Mesothelial cell of epicardium (in vitro differentiated cells): ENCODE measurements at regions not wholly inside any gene's neighbourhood (a gene's known extent, or its start where the extent isn't known, plus 50 kb on each side); places are given as distances from the start of the nearest gene placed in this dataset.

Source experiments
- DNase-seq, 2 experiments: peaks; one replicate each; pipeline ENCODE4 v3.0.0; 2021; ENCODE audit warnings: low spot score in 2 of 2; ENCODE audit not compliant: unreplicated experiment in 2 of 2
- H3K27ac Mint-ChIP-seq: 2 replicates; pipeline ENCODE4 v1.8.0; 2021; ENCODE audit warnings: mixed read lengths
- H3K27me3 Mint-ChIP-seq: 2 replicates; pipeline ENCODE4 v1.8.0; 2021; ENCODE audit warnings: low read depth, mixed read lengths
- H3K36me3 Mint-ChIP-seq: 2 replicates; pipeline ENCODE4 v1.8.0; 2021; ENCODE audit warnings: mixed read lengths
- H3K4me1 Mint-ChIP-seq: 2 replicates; pipeline ENCODE4 v1.8.0; 2021; ENCODE audit warnings: mixed read lengths
- H3K4me3 Mint-ChIP-seq: 2 replicates; pipeline ENCODE4 v1.8.0; 2021; ENCODE audit warnings: mild to moderate bottlenecking, moderate library complexity, mixed read lengths
- H3K9me3 Mint-ChIP-seq: 2 replicates; pipeline ENCODE4 v1.8.0; 2021; ENCODE audit warnings: mixed read lengths
- TF ChIP-seq, protein P1 (sequence below): fragments of 200-600 bp; sonication (generic); IDR thresholded peaks from one replicate; pipeline ENCODE4 v1.5.0; 2021; ENCODE audit warnings: antibody characterized with exemption; ENCODE audit not compliant: unreplicated experiment

DNA sequence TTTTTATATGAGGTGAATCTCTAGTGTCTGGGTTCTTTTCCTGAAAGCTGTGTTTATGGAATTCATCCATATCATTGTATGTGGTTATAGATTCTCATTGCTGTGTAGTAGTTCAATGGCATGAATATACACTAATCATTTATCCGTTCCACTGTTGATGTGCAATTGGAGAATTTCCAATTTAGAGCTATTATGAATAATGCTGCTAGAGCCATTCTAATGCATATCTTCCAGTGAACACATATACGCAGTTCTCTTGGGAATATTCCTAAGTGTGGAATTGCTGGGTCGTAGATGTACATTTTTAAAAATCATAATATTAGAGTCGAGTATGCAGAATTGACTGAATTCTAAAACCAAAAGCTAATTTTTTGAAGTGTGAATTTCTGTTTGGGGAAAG lies 327.5 kb upstream of the JAG1 start:
- H3K4me1 Mint-ChIP-seq: peaks cover 20% of the 10 kb centered on the region
- H3K36me3 Mint-ChIP-seq: peaks cover under 1% of the 10 kb centered on the region
- no peak overlapping the region for H3K27ac Mint-ChIP-seq
- no peak for DNase-seq
- no peak overlapping the region for H3K4me3 Mint-ChIP-seq
- peaks cover 5% of the 10 kb centered on the region for H3K9me3 Mint-ChIP-seq
- TF ChIP-seq, protein P1, sequence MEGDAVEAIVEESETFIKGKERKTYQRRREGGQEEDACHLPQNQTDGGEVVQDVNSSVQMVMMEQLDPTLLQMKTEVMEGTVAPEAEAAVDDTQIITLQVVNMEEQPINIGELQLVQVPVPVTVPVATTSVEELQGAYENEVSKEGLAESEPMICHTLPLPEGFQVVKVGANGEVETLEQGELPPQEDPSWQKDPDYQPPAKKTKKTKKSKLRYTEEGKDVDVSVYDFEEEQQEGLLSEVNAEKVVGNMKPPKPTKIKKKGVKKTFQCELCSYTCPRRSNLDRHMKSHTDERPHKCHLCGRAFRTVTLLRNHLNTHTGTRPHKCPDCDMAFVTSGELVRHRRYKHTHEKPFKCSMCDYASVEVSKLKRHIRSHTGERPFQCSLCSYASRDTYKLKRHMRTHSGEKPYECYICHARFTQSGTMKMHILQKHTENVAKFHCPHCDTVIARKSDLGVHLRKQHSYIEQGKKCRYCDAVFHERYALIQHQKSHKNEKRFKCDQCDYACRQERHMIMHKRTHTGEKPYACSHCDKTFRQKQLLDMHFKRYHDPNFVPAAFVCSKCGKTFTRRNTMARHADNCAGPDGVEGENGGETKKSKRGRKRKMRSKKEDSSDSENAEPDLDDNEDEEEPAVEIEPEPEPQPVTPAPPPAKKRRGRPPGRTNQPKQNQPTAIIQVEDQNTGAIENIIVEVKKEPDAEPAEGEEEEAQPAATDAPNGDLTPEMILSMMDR: no peak
- H3K27me3 Mint-ChIP-seq: no peaks in the 10 kb centered on the region

DNA sequence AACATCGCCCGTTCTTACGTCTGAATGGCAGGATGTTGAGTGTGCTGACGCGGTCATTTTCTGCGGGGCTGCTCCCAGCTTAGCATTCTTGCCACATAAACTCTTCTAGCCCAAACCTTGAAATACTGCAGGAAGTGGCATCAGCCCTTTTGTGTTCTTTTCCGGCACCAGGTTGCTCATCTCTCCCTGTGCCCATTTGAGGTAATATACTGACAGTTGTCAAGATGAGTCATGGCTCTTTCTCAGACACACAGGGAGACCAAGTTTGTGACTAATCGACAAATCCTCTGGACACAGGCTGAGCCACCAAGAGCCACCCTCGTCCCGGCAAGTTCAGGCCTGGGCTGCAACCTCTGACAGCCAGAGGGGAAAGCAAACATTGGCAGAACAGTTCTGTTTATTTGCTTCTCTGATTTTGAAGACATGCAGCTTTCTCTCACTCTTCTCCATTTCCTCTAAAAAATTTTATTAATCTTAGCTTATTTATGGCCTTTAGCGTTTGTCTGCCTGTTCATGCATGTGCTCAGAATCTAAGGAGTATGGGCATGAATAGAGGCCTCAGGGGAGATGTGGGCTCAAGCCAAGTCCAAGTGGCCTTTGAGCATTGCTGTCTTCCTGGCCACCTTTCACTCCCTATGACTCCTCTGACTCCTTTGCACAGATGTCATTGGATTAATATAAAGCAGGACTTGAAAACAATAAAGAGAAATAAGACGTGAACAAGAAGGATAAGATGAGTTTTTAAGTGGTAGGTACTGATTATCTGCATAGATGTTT lies 328.2 kb upstream of the JAG1 start:
- H3K4me3 Mint-ChIP-seq: no peak overlapping the region
- H3K27me3 Mint-ChIP-seq: no peaks in the 10 kb centered on the region
- DNase-seq: no peak
- peaks cover 20% of the 10 kb centered on the region for H3K4me1 Mint-ChIP-seq
- H3K36me3 Mint-ChIP-seq: peaks cover 4% of the 10 kb centered on the region
- peaks cover 11% of the 10 kb centered on the region for H3K9me3 Mint-ChIP-seq
- TF ChIP-seq, protein P1: no peak
- no peak overlapping the region for H3K27ac Mint-ChIP-seq

DNA sequence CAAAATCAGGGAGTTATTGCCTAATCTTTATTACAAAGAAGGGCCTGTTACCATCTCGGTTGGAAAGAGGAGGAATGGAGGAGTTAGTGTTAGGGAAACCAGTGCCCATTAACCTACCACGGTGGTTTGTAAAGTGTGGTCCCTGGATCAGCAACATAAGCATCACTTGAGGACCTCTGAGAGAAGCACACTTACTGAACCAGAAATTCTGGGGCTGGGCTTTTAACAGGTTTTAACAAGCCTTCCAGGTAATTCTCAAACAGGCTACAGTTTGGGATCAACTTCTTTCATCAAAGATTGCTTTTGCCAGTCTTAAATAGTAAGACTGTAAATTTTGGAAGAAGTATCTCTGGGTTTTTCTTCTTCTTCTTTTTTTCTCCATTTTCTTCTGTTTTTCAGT lies 329.5 kb upstream of the JAG1 start:
- H3K27me3 Mint-ChIP-seq: no peaks in the 10 kb centered on the region
- peaks cover 17% of the 10 kb centered on the region for H3K9me3 Mint-ChIP-seq
- no peak overlapping the region for H3K27ac Mint-ChIP-seq
- H3K4me1 Mint-ChIP-seq: peaks cover 23% of the 10 kb centered on the region
- TF ChIP-seq, protein P1: no peak
- DNase-seq: no peak
- peaks cover 4% of the 10 kb centered on the region for H3K36me3 Mint-ChIP-seq
- no peak overlapping the region for H3K4me3 Mint-ChIP-seq

DNA sequence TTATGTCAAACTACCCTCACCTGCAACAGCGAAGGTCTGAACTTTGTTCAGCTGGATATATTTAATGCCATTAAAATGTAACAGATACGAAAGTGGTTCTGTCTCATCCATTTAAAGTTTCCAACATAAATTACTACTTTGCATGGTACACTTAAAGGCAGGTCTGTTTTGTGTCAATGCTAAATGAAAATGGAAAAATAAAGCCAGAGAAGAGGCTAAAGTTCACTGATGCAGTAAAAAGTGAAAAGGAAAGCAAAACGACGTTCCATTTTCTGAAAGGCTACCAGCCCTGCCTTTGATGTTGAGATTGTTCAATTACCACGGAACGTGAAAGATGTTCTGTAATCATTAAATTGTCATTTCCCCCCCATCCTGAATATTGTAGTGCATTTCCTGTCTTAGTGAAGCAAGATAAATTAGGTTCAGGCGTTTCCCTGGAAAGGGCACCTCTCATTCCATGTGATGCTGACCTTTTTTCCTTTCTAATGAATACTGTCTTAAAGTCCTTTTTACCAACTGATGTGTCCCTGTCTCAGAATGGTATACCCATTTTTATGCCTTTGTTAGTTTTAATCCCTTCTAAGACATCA lies 334.7 kb upstream of the JAG1 start:
- no peak overlapping the region for H3K4me3 Mint-ChIP-seq
- TF ChIP-seq, protein P1: no peak
- H3K4me1 Mint-ChIP-seq: peaks cover 16% of the 10 kb centered on the region
- no peak for DNase-seq
- peaks cover 4% of the 10 kb centered on the region for H3K36me3 Mint-ChIP-seq
- H3K27me3 Mint-ChIP-seq: no peaks in the 10 kb centered on the region
- peaks cover 17% of the 10 kb centered on the region for H3K9me3 Mint-ChIP-seq
- H3K27ac Mint-ChIP-seq: no peak overlapping the region

DNA sequence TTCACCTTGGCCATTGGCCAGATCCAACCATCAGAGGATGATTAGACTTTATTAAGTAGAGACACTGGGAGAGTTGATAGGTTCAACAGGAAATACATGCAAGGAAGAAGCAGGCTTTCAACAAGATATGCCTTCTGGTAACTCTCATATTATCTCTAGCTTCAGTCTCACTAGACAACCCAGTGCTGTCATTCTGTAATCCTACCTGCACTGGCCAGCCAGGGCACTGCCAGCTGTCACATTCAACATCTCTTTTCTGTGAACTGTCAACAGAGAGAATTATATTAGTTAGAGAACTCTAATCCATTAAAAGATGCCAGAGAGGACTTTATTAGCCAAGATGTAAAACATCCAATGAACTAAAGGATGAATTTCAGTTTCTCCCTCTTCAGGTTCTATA lies 337.9 kb upstream of the JAG1 start:
- Mint-ChIP-seq H3K9me3 (peaks cover 9% of the 10 kb centered on the region), H3K4me1 (peaks cover 11% of the 10 kb centered on the region), H3K27me3 (no peaks in the 10 kb centered on the region), H3K4me3 (no peak overlapping the region), H3K36me3 (peaks cover 2% of the 10 kb centered on the region), H3K27ac (no peak overlapping the region)
- TF ChIP-seq, protein P1: no peak
- DNase-seq: no peak
